COLO668 (cell line): ENCODE measurements at regions not wholly inside any gene's neighbourhood (a gene's known extent, or its start where the extent isn't known, plus 50 kb on each side); places are given as distances from the start of the nearest gene placed in this dataset.
A peak's percentile ranks its signal among the peaks of the same experiment; 100 is the strongest.

Experiments
- DNase-seq: peaks from one replicate; lab custom pipeline; 2025; ENCODE audit not compliant: unreplicated experiment; lab: John Stamatoyannopoulos, UW

DNA sequence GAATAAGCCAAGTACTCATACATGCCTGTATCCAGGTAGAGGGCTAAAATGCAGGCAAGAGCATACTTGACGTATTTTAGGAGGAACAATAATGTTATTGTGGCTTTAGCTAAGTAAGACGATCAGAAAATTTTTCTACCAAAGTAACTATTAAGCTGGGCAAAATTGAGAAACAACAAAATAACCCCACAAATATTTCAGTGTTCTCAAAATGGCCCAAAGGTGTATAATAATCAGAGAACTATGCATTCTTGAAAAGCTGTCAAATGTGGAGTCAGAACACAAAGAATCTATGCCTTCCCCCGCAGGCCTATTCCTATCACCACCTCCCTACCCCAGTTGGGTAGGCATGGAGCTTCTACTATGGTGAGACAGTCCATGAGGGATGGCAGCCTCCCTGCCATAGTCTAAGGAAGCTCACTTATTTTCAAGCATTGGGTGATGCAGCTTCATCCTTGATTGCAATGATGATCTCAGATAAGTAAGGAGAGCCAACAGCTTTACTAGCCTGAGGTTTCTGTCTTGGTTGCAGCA, 1132.5 kb upstream of the SPRY2 start:
- no peak for DNase-seq

DNA sequence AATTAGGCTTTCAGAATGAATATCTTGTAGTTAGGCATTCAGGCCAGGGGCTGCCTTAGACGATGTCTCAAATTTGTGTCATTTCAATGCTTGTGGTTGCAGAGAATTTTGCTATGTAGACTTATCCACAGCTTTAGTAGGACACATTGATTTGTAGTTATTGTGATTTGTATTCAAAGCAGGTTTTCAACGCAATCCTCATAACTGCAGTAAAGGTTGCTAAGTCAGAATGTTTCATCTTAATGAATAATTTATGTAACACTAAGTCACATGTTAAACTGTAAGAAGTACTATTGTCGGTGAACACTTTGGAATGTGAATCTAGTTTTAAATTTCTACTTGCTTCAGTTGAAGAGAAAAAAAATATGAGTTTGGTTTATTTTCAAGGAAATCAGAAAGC, 1117.2 kb upstream of the SPRY2 start:
- no peak for DNase-seq

DNA sequence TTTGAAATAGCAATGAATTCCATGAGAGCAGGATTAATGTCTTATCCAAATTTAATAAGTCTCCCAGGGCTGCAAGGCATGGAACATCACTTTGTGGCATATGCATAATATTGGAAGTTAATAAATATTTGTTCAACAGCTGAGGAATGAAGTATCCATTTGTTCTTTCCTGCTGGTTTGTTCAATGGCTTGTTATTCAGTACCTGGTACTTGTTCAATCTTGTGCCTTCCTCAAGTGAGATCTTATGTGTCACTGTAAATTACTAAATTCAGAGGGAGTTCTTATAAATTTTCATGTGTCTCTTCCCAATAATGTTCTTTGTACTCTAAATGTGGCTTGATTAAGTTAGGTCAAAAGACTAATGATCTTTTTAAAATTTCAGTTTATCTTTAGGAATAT, 1105.5 kb upstream of the SPRY2 start:
- no peak for DNase-seq

DNA sequence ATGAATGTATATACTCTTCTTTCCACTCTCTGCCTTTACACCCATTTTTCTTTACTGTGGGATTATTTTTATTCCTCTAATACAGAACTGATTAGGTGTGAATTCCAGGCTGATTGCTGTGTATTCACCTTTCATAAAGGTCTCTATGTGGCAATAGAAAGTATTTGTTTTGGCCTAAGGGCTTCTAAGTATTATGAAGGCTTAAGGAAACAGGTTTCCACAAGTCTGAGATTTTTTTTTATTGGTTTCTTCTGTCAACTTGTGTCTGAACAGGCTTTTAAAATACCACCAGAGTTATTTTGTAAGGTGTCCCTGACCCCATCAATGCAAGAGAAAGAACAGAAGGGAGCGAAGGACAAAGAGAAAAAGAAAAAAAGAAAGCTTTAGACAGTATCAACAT, 1102.0 kb upstream of the SPRY2 start:
- DNase-seq, result no peak

DNA sequence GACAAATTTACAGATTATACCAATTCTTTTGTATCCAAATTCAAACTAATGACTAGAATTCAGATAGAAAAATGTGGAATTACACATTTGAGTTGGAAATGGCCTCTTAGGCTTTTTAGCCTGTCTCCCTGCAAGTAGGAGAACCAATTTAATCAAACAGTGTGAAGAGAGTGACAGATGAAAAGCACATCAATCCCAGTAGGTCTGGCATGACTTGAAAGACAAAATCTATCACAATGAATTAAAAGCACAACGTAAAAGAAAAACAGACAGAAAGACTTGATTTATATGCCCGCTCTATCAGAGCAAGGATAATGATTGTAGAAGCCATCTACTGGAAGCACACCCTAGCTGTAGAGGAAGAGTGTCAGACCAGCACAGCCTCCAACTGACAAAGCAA, 1084.4 kb upstream of the SPRY2 start:
- DNase-seq, result no peak

DNA sequence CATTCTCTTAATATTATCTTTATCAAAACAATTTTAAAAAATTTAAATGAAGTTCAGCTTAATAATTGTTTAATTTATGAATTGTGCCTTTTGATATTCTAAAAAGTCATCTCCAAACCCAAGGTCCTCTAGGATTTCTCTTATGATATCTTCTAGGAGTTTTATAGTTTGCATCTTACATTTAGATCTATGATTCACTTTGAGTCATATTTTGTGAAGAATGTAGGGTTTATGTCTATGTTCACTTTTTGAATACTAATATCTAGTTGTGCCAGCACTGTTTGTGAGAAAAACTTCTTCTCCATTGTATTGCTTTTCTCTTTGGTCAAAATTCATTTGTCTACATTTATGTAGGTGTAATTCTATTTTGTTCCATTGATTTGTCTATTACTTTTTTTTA, 1068.4 kb upstream of the SPRY2 start:
- DNase-seq, result no peak

DNA sequence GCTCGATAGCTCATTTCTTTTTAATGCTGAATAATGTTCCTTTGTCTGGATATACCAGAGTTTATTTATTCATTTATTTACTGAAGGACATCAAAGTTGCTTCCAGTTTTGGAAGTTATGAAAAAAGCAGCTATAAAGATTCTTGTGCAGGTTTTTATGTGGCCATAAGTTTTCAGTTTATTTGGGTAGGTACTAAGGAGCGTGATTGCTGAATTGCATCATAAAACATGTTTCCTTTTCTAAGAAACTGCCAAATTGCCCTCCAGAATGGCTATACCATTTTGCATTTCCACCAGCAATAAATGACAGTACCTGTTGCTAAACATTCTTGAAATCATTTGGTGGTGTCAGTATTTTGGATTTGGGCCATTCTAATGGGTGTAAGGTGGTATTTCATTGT, 1067.7 kb upstream of the SPRY2 start:
- DNase-seq, result no peak

DNA sequence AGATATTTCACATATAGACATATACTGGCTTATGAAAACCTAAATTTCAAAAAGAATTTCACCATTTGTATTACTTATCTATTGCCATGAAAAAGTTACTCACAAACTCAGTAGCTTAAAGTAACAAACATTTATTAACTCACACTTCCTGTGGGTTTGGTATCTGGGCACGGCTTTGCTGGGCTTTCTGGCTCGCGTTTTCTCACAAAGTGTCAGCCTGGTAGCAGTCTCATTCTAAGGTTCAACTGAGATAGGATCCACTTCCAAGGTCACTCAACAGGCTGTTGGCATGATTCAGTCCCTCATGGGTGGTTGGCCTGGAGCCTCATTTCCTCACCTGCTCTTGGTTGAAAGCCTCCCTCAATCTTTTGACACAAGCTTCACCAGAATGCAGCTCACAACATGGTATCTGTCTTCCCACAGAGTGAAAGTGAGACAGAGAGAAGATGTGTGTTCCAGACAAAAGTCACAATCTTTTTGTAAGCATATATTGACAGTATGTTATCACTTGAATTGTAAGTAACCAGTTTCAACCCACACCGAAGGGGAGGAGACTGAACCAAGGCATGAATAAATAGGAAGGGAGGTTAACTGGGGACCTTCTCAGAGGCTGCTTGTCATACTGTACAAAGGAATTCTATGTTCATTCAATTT, 1065.8 kb upstream of the SPRY2 start:
- no peak for DNase-seq

DNA sequence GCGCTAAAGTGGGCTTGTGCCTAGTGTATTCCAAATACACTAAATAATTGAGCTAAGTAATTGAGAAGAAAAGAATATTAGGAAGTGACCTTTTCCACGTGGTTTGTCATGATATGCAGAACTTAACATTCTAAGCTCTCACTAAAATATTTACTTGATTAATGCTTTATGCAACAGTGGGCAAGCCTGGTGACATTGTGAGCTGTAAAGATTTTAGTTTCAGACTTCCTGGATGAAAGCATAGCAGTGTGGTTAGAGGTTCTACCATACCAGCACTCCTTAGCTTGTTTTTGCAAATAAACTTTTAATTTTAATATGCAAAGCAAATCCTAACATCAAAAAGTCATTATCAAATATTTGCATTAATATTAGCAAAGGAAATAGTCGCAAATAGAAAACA, 1065.1 kb upstream of the SPRY2 start:
- no peak for DNase-seq

DNA sequence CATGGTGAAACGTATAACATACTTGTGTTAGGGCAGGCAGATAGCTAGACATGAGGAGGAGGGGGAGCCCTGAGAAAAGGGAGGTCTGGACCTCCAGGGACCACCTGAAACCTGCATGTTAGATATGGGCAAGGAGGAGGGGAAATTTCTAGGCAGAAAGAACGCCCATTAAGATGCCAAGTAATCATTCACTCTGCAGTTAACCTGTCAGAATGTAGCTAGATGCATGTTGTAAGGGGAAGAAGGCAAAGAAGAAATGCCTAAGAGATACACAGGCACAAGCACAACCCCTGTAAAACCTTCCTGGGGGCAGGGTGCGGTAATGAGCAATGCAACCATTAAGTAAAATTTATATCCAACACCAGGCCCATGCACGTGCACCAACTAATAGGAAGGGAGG, 1055.3 kb upstream of the SPRY2 start:
- DNase-seq, result no peak

DNA sequence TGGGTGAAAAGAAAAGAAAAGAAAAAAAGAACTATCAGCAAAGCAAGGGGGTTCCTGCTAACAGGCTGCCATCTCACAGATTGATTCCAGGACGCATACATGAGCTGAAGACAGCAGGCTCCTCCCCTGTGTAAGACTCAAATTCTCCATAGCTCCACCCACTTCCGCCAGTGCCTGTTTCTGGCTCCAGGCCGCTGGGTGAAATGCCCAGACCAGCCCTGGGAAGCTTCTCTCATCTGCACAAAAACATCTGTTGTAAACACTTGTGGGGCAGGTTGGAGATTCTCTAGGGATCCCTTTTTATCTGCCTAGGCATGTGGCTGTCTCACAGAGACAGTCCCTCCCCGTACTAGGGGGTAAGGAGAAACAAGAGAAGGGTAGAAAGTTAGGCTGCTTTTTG, 1054.4 kb upstream of the SPRY2 start:
- no peak for DNase-seq

DNA sequence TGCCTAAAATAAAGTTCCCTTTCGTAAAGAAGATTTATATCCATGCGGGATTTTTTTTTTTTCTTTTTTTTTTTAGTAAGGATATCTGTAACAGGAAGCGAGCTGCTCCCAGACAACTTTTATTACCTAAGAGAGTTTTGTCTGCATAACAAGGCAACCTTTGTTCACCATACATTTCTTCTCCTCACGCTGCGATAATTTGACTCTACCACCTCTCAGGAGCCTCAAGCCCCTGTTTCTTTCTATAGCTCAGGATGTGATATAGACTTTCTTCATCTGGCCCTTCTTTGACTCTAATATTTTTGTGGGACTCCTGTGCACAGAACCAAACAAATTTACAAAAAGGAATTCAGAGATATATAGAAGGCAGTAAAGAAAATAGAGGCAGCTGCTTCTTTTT, 1053.7 kb upstream of the SPRY2 start:
- DNase-seq, result no peak

DNA sequence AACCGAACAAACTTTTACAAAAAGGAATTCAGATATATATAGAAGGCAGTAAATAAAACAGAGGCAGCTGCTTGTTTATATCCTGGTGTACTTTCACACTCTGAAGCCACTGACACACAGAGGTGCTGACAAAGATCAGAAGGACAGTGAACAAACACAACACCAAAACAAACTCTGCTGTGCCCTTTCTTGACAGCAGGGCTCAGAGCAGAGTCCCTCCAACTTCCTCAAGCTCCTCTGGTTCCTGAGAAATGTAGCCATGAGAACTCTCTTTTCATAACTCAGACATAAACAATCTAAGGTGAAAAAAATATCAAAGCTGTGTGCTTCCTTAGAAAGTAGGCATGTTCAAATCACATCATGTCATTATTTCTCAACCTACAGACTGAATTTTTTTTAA, 1052.8 kb upstream of the SPRY2 start:
- no peak for DNase-seq

DNA sequence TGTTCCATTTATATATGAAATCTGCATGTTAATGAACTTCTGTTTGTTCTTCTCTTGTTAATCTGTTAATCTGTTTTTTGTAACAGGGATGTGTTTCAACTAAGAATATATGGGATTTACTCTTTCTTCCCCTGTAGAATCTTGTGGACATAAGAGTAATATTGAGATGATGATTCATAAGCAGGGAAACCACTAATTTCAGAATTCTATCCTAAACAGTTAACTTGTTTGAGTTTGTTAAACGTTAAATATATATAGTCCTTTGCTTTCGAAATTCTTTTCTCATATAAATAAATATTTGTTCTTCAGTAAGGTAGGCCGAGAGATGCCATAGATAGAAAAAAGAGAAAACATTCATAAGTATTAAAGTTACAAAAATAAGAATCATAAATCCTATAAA, 1052.2 kb upstream of the SPRY2 start:
- DNase-seq, result no peak

DNA sequence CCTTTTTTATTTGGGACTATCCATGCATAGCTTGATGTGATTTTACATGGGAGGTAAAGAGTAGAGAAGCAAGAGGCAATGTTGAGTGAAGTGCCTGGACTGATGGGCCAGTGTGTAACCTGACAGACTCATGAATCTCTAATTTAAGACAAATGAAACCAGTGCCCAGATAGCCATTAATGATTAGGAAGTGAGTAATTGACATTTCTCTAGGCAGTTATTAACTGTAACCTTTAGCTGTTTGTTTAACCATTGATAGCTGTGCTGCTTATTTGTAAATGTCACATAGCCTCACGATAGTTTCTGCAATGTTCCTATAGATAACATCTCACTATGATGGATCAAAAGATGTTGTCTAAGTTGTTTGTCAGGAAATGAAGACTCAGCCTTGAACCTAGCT, 1047.5 kb upstream of the SPRY2 start:
- no peak for DNase-seq

DNA sequence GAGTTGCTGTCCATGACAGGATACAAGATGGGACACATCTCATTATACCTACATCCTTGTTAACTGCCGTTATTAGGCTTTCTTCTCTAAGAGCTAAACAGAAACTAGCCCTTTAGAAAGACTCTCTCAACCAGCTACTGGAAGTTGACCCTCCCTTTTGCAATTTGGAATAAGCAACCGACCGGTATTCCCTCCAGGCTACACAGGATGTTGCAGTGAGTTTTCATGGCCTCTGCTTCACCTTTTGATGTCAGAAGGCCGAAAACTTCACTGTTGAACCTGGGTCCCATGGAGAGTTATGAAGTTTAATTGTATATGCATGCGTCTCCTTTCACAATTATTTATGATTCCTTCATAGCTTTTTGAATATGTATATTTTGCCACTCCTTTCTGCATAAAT, 1042.5 kb upstream of the SPRY2 start:
- no peak for DNase-seq

DNA sequence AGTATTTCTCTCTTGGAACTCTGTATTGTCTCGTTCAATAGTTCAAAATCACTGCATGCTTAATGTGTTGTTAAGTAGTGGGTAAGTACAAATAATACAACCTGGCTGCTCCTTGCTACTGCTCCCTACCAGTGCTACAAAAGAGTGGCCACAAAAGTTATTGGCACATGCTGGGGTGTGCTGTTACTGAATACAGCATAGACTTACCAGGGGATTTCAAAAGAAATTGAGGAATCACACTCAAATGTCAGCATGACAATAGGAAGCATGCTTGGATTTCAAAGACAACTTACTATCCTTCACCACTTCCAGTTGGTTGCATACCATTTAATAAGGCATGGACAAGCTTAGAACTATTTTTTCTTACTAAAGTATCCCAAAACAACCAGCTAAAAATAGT, 1041.3 kb upstream of the SPRY2 start:
- DNase-seq, result no peak

DNA sequence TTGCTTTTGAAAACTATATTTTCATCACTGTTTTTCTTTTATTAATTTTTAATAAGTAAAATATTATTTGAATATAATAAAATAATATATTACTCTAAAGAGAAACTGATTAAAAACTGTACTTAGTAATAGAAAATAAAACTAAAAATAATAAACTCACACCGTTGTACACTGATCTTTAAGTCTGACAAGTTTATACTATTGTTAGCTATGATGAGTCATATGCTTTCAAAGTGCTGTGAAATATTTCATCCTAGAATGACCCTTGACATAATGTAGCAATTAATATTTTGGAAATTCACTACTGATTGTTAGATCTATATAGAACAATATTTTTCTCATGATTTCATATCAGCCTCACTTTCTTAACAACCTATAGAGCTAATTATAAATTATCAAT, 1040.6 kb upstream of the SPRY2 start:
- no peak for DNase-seq

DNA sequence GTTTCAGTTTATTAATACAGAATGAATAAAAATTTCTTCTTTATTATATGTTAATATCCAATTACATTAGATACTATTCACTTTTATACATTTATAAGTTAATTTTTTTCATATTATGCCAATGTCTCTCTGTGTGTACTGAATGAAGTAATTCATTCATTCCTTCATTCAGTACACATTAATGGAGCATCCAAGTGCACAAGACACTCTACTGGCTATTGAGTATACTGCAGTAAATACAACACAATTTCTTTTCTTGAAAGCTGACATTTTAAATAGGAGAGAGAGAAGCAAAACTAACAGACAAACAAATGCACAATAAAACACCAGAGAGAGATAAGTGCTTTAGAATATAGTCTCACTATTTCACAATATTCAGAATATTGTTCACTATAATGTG, 1038.3 kb upstream of the SPRY2 start:
- no peak for DNase-seq

DNA sequence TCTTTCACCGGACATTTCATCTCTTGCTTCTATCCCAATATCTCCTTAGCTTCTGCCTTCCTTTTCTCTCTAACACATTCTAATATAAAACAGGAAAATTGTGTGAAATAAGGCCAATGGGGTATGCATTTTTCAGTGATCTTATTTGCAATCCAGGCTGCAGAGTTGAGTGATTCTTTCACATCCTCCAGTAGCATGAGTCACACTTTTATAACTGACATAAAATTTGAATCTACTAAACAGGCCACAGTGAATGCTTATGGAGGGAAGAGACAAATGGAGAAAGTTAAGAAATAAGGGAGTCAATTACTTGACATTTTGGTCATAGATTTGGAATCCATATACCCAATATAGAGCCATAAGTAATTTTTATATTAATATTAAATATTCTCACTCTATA, 1037.0 kb upstream of the SPRY2 start:
- DNase-seq, result no peak

DNA sequence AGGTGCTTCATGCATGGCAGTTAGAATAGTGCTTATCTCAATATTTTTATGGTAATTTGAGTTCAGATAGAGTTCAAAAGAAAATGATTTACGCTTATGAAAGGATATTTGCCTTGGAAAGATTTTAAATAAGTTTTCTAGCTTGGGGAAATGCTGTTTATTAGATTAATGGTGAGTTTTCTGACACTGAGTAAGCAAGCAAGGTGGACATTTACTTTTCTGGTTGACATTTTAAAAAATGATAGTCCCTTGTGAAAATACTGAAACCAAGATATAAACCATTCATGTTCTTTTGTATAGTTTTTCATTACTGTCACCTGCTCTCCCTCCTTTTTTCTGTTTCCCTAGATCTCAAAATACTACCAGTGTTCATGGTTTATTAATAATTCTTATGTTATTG, 1034.8 kb upstream of the SPRY2 start:
- DNase-seq, result no peak

DNA sequence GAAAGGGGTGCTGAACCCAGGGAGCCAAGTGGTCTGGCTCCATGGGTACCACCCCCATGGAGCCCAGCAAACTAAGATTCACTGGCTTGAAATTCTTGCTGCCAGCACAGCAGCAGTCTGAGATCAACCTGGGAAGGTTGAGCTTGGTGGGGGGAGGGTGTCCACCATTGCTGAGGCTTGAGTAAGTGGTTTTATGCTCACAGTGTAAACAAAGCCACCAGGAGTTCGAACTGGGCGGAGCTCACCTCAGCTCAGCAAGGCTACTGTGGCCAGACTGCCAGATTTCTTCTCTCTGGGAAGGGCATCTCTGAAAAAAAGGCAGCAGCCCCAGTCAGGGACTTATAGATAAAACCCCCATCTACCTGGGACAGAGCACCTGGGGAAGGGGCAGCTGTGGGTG, 1021.8 kb upstream of the SPRY2 start:
- peak; percentile 45 for DNase-seq

DNA sequence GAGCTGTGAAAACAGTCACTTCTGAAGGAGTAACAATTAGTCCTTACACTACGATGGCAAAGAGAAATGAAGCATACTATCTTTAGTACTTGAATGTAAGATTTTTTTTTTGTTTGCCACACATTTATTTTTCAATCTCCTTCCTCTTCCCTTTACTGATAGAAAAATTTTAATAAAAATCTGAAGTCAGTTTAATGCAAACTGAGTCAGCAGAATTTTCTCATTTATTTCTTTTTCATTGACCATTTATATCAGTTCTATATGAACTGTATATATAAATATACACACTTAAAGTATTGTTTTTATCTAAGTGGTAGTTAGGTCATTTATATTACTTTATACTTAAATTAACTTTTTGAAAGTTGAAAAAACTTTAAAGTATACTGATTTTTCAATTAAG, 1009.1 kb upstream of the SPRY2 start:
- no peak for DNase-seq
